HuH-7 (cell line): ENCODE measurements at regions not wholly inside any gene's neighbourhood (a gene's known extent, or its start where the extent isn't known, plus 50 kb on each side); places are given as distances from the start of the nearest gene placed in this dataset.
"Not testable (repeated sequence)": the region's sequence is repeated elsewhere in the genome, so short reads cannot be mapped to it uniquely, and the experiment has no call there.

Experiments
- DNase-seq: peaks from one replicate; pipeline ENCODE4 v3.0.0; 2011; ENCODE audit warnings: low spot score

DNA sequence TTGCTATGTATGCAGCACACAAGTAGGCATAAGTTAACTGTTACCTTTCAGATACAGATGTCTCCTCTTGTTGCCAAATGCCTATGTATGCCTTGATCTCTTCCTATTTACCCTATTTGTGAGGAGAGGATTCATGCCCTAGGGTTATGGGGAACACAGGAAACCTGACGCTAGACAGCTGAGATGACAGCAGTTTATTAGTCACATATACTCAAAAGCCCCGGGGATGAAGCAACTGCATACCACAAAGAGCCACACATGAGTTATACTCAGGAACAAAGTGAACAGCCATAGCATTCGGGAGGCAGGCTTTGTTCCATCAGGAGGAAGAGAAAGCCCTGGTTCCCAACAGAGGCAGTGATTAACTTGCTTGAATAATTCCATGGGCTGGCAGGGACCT lies 1011.7 kb upstream of the PCDH7 start:
- no peak for DNase-seq

DNA sequence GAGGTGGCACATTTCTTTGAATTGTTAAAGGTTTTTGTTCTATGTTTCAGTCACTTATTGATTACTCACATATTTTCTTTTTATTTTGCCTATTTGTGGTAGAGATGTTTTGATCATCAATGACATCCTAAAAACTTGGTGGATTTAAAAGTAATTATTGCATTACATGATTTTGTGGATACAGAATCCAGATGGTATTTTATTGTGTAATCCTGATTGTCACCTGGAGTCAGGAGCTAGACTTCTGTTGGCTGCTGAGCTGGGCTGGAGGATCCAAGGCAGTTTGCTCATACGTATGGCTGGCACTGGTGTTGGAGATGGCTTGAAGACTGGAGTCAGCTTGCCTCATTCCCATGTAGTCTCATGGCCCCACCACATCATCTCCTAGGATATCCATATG lies 1009.6 kb upstream of the PCDH7 start:
- no peak for DNase-seq

DNA sequence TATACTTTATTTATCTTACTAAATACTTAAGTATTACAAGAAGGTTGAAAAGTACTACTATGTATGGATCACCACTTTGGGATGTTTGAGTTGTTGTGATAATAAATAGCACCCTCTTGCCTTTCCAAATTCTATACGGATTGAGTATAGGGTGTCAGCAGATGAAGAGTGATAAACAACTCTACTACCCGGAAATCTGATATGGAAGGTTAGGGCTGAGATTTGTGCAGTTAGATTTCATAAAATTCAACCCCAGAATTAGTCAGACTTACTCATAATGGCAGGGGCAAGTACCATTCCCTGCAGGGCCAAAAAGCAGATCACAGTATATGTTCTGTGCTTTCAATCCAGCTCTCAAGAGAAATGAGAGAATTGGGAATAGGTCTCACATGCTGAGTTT lies 1008.9 kb upstream of the PCDH7 start:
- DNase-seq: no peak

DNA sequence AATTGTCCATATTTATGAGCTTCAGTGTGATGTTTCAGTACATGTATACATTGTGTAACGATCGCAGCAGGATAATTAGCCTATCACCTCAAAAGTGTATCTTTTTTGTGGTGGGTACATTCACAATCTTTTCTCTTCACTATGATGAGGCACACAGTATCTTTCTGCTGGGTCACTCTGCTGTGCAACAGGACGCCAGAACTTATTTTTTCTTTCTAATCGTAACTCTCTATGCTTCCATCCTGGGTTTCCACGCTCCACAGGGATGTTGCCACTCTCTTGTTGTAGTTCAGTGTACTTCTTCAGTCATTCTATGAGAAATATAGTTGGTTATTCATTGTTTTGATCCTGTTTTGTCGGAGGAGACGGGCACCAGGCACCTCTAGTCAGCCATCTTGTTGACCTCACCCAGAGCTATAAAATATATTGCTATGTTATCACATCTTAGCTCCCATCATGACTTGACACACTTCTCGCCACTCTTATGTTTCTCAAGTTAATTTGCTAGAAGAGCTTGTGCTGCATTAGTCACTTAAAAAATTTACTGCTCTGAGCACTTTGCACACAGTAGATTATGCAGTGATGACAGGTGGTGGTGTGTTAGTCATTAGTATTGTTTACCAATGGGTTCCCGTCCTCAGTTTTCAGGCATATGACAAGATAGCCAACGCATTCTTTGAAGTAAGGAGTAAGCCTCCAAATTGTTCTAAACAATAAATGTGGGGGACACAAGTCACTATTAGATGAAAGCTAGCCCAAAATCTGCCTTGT lies 1002.7 kb upstream of the PCDH7 start:
- no peak for DNase-seq

DNA sequence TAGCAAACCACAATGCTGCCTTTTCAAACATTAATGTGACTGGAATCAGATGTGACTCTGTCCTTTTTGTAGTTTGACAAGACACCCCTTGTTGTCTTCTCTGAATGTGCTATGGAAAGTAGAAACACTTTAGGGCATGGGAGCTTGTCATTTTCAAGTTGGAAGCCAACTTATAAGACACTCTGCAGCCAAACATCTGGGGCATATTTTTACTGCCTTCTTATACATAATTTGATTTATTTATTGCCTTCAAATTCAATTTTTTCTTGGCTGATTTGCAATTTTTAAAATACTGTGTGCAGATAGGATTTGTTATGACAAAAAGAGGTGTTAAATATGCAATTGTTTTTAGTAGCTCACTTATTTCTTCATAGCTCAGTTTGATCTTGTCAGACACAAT lies 1002.0 kb upstream of the PCDH7 start:
- DNase-seq: no peak

DNA sequence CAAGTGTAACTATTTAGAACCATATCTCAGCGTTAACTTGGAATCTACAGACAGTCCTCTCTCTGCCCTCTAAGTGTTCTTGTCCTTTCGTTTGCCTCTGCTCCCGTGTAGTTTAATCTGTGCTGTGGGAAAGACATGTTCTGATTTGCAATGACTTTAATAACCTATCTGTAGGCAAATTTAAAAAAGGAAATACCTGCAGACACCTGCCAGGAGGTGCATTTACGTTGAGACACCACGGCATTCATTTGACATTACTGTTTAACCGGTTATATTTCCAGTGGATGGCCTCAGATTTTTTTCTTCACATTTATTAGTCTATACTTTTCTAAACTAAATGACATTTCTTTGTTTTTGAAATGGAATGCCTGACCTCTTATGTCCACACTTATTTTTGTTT lies 997.9 kb upstream of the PCDH7 start:
- DNase-seq: no peak

DNA sequence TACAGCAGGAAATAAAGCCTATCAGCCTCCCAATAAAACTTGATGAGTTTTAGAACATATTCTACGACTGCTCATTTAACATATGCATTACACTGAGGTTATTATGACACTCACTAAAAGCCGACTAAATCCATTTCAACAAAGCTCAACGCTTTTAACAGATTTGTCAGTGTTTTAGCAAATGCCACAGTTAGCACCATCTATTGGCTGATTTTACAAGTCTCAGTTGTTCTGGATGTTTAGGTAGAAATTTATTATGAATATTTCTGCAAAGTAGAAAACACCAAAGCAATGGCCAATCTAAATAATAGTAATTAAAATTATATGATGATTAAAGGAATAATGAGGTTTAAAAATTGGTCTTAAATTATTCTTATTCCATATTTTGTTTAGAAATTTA lies 993.2 kb upstream of the PCDH7 start:
- no peak for DNase-seq

DNA sequence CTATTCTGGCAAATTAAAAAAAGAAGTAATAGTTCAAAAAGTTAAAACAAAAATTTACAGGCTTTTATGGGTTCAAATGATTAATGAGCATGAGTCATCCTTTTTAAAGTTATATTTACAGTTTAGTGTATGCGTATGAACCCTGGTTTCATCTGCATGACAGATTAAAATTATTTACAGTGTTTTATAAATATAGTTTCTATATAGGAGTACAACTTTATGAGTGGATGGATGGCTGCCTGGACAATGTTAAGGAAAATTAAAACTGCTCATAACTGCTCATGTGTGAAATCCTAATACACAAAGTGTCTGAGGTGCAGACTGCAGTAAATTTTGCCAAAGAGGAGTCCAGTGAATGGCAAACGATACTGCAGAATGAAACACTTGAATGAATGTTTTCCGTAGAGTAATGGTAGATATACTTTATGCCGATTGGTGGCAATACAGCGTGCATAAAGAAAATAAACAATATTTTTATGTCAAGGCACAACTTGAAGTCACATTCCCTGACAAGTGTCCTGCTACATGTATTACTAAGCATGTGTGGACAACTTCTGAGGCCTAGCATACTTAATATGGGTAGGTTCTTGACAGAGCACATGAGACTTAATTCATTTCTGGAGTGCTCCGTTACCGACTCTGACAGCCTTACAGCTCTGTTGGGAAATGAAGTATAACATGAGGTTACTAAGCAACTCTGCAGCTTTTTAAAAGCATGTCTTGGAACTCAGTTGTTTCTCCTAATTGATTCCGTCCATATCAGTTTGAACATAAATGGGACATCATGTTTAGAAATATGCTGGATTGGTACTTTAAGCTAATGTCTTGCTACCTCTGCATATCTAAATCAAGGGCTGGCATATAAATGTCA lies 985.6 kb upstream of the PCDH7 start:
- DNase-seq: no peak

DNA sequence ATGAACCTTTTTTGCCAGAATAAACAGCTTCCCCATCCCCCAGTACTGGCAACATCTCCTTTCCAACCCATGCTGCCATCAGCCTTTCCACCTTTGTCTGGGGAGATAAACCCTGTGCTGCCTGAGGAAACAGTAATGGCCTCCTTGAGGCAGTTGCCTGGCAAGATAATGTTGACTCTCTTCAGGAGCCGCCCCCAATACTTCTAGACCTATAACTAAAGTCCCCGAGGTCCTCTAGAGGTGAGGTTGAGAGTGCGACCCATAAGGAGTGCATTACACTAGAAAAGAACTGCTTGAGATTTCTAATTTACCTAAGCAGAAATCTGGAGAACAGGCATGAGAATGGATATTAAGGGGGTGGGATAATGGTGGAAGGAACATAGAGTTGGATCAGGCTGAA lies 963.2 kb upstream of the PCDH7 start:
- DNase-seq: no peak

DNA sequence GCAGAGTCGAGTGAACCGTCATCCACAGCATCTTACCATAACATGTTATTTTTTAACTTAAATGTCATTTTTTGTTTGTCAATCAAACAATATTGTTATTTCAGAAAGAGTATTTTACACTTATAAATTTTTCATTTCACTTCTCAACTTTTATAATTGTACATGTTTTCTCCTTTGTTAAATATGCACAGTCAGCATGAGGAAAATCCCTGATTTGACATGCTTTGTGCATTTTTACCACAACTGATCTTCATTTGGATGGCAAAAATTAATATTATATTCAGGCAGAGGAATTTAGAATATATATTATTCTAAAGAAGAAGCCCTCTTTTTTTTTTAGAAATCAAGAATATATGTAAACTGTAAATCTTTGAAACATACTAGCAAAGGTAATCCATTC lies 958.0 kb upstream of the PCDH7 start:
- DNase-seq: no peak

DNA sequence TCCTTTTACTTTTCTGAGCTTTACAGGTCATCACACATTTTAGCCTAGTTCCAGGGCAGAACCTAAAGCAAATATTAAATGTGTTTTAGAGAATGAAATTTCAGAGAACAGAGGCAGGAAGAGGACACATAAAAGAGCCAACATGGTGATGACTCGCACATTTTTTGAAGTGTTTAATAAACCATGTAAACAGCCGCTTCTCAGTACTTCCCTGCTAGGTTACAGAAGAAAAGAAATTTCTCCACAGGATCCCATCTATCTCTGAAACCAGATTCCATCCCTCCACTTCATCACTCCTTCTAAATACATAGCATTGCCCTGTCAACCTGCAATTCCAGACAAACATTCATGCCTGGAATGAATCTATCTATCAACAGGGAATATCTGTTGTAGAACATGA lies 949.5 kb upstream of the PCDH7 start:
- no peak for DNase-seq

DNA sequence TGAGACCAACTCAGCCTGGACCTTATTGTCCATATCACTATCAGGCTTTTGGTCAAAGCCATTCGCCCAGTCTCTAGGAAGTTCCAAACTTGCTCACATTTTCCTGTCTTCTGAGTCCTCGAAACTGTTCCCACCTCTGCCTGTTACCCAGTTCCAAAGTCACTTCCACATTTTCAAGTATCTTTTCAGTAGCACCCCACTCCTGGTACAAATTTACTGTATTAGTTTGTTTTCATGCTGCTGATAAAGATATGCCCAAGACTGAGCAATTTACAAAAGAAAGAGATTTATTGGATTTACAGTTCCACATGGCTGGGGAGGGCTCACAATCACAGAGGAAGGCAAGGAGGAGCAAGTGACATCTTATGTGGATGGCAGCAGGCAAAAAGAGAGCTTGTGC lies 932.0 kb upstream of the PCDH7 start:
- not testable (repeated sequence) for DNase-seq

DNA sequence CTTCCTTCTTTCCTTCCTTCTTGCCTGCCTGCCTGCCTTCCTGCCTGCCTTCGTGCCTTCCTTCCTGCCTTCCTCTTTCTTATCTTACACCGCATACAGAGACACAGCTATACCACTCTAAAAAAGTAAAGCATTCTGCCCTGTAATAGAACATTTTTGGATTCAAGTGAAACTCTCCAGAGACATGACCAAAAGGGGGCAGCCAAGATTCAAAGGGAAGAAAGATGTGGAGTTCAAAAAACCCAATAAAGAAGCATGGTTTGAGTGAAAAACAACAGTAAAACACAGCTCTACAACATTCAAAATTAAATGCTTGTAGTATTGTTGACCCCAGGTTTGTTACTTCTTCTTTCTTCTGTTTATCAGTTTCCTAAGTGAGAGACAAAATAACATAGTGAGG lies 914.9 kb upstream of the PCDH7 start:
- DNase-seq: no peak

DNA sequence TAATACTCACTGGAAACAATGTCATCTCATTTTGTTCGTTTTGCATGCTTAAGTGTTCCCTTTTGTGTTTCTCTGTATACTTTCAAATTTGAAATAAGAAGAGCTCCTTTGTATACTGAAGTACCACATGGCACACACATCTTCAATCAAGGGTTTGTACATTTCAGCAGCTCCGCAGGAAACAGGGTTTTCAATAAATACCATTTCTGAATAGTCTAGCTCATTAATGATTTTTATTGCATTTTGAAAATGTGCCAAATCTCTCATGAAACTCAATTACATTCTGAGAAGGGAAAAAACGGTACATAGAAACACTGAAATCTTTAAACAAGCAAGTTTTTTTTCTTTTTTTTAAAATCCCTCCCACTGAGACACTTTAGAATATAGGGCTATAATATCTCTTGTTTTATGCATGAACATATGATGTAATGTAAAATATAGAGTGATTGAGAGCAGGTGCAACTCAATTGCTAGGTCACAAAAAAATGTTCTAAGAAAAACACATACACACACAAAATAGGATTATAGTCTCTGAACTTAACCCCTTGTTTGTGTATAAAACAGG lies 914.2 kb upstream of the PCDH7 start:
- no peak for DNase-seq

DNA sequence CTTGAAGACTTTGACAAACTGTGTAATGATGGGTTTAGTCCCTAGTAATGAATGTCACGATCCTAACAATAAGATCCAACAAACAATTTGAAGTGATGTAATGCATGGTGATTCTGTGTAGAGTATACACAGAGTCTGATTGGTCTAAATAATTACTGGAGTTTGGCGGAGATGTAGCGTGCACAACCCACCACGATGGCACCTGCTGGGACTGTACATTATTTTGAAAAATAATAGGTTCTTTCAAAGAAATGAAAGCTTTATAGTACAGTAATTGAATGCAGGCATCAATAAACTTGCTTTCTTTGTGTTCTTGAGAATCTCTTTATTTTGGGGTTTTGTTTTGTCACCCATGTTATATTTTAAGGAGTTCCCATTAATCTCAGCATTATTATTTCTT lies 902.2 kb upstream of the PCDH7 start:
- DNase-seq: no peak

DNA sequence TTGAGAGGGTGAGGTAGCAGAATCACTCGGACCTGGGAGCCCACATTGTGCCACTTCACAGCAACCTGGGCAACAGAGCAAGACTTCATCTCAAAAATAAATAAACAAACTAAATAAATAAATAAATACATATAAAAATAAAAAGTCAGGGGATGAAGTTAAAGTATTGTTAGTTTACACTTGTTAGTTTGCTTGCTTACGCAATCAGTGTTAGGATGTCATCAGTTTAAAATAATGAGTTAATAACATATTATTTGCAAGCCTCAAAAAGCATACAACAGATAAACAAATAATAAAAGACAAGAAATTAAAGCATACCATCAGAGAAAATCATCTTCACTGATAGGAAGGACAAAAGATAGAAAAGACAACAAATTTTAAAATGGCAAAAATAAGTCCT lies 891.1 kb upstream of the PCDH7 start:
- DNase-seq: no peak

DNA sequence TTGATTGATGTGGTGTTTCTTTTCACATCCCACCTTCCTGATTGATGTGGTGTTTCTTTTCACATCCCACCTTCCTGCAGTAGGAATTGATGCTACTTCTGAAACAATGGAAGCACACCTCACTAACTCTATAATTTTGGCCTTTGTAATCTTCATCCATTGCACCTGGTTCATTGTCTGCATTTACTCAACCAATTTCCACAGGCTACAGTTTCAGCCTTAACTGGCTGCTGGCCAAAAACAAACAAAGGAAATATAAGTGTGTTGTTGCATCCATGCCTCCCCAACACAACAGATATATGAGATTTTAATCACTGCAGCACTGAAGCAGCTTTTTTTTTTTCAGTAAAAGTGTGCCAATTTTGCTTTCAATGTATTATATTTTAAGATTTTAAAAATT lies 867.6 kb upstream of the PCDH7 start:
- no peak for DNase-seq

DNA sequence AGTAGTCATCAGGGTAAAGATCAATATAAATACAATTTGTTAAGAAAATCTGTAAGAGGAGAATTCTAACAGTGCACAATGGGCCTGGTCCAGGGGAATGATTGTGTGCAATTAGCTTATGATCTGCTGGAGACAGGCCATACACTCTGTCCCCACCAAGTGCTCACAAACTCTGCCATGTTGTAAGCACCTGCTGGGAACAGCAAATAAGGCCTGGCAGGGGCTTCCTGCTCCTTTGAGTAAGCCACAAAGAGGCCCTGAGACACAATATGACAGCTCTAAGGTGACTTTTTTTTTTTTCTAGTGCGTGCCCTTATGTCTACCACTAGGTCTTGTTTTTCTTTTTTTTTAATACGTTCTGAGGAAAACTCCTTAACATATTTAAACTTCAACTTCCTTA lies 866.3 kb upstream of the PCDH7 start:
- no peak for DNase-seq

DNA sequence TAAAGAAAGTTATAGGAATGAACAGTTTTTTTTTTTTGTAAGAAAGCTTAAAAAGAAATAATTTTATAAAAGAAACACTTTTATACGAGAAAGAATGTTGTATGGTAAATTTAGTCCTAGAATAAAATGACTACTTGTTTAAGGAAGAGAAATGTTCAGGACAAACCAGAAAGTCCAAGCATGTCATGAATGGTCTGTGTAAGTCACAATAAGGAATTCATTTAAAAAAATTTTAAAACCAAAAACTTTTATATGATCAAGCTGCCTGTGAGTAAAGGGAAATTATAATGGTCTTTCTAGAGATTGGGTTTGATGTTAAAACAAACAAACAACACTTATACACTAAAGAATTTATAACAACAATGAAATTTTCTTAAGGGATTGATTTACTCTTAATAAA lies 858.9 kb upstream of the PCDH7 start:
- DNase-seq: no peak

DNA sequence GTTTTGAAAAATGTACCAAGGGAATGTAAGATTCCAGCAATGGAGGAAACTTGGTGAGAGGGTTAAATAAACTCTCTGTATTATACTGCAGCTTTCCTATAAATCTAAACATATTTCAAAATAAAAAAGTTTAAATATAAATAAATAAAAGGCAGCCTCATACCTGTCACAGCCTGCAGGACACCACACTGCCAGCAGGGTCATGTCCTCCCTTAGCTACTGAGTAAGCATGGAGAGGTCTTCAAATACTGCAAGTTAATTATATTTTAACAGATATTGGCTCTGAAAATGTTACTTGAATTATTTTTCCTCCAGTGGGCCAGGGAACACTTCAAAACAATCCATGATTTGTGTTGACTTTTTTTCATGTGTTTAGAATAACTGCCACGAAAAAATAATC lies 852.8 kb upstream of the PCDH7 start:
- no peak for DNase-seq

DNA sequence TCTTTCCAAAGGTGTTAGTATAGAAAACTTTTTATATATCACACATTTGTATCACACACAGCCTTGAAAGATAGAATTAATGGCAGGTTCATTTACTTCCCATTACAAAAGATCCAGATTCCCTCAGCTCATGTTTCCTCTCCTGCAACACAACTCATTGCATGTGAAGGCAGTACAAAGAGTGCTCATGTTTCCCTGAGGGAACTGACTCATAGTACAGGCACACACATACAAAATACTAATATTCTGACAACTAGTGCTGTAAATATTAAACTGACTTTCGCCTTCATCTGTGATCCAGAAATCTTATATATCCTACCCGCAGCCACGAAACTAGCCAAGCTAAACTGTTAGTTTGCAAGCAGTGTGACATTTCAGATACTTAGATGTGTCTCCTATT lies 819.8 kb upstream of the PCDH7 start:
- no peak for DNase-seq

DNA sequence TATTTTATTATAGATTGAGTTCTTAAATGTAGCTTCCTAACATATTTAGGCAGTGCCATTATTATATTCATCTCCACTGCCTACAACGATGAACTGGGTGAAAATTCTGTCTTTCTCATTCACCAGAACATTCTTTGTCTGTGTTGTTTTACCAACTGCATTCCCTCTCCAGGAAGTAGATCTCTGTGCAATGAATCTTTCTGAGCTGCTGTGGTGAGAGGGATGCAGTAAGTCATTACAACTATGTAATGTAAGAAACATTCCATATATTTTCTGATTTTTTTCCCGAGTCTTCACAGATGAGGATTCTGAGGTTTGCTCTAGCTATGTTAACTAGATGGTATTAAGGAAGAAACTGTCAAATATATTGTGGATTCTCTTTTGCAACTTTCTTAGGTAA lies 811.9 kb upstream of the PCDH7 start:
- no peak for DNase-seq

DNA sequence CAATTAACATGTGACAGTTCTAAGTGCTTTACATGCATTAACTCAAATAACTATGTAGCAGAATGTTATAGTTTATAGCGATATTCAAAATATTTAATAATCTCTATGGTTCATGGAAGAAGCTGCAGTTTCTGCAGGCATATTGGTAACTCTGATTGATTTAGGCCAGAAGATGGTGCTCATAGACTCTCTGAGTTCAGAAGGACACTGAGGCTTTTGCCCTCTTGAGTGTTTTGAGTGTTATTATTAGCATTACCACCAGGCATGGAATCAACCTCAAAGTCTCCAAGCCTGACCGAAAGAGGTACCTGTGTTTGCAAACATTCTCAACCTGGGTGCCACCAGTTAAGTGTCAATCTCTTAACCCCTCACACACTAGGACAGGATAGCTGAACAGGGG lies 792.3 kb upstream of the PCDH7 start:
- no peak for DNase-seq
